NB4 (cell line): ENCODE measurements at regions not wholly inside any gene's neighbourhood (a gene's known extent, or its start where the extent isn't known, plus 50 kb on each side); places are given as distances from the start of the nearest gene placed in this dataset.

Experiments
- DNase-seq: peaks from one replicate; pipeline ENCODE4 v3.0.0; 2010; ENCODE audit warnings: low read depth
- H3K4me3 ChIP-seq: one replicate; pipeline ENCODE4 v1.5.1; 2011; ENCODE audit warnings: mild to moderate bottlenecking, low read depth, low read length, moderate library complexity
- MAX ChIP-seq: IDR thresholded peaks from 2 replicates; pipeline ENCODE4 v1.6.1; 2011; ENCODE audit warnings: low read depth, low read length
- MYC ChIP-seq: IDR thresholded peaks from 2 replicates; pipeline ENCODE4 v1.6.1; 2011; ENCODE audit warnings: low read depth, low read length
- POLR2A ChIP-seq: IDR thresholded peaks from 2 replicates; pipeline ENCODE4 v1.6.1; 2011; ENCODE audit warnings: mild to moderate bottlenecking; ENCODE audit not compliant: insufficient read length; ENCODE audit errors: extremely low read depth
- TF ChIP-seq, protein P1 (sequence below): IDR thresholded peaks from one replicate; pipeline ENCODE4 v1.5.1; 2012; ENCODE audit warnings: low read depth, low read length

DNA sequence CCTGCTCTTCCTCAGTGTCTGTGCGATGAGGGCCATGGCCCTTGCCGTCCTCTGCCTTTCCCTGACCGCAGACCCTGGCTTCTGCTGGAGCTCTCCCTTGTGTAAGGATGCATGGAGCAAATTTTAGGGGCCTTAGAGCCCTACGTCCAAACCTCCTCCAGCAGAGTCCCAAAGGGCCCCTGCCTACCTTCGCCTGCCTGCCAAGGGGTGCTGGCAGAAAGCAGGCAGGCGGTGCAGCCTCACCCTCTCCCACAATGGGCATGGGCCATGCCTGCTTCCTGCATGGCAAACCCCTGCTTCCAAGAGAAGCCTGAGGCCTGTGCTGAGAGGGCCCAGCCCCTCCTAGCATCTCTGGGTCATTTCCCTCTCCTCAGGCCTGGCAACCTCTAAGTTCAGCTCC, 71.3 kb upstream of the FGF3 start:
- no peak overlapping the region for H3K4me3 ChIP-seq
- DNase-seq, result no peak
- TF ChIP-seq MYC (no peak), POLR2A (no peak)

- TF ChIP-seq MAX, result no peak
- TF ChIP-seq MYC, result no peak
- no peak for TF ChIP-seq POLR2A
- no peak for DNase-seq
- H3K4me3 ChIP-seq, result no peak overlapping the region
Observed at GRCh38 chr11:69891421-69892236, 72.4 kb upstream of the FGF3 start.

- TF ChIP-seq, protein P1, sequence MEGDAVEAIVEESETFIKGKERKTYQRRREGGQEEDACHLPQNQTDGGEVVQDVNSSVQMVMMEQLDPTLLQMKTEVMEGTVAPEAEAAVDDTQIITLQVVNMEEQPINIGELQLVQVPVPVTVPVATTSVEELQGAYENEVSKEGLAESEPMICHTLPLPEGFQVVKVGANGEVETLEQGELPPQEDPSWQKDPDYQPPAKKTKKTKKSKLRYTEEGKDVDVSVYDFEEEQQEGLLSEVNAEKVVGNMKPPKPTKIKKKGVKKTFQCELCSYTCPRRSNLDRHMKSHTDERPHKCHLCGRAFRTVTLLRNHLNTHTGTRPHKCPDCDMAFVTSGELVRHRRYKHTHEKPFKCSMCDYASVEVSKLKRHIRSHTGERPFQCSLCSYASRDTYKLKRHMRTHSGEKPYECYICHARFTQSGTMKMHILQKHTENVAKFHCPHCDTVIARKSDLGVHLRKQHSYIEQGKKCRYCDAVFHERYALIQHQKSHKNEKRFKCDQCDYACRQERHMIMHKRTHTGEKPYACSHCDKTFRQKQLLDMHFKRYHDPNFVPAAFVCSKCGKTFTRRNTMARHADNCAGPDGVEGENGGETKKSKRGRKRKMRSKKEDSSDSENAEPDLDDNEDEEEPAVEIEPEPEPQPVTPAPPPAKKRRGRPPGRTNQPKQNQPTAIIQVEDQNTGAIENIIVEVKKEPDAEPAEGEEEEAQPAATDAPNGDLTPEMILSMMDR, result peak; percentile 39
- TF ChIP-seq MAX (no peak), MYC (no peak), POLR2A (no peak)
- no peak overlapping the region for H3K4me3 ChIP-seq
- peak; percentile 50 for DNase-seq
Observed at GRCh38 chr11:69892237-69892985, 73.2 kb upstream of the FGF3 start.

GRCh38 chr11:69892986-69893555, 73.9 kb upstream of the FGF3 start:
- no peak for DNase-seq
- no peak overlapping the region for H3K4me3 ChIP-seq
- no peak for TF ChIP-seq MAX
- no peak for TF ChIP-seq MYC
- TF ChIP-seq, protein P1, result no peak
- TF ChIP-seq POLR2A, result no peak

DNA sequence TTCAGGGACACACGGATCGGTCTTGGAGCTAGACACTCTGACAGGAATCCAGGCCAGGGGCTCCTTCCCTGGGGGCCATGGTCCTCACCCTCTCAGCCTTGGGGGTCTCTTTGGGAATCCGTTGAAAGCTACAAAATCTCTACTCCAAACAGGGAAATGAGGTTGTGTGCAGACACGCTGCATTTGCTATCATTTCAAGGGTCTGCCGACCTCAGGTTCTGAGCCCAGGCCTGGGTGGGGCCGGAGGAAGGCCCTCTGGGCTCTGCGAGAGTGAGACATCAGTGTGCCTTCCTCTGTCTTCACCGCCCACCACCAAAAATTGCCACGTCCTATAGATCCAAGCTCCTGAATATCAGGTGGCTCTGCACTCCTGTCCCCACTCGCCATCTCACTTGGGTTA, 74.4 kb upstream of the FGF3 start:
- TF ChIP-seq MYC, result no peak
- H3K4me3 ChIP-seq, result no peak overlapping the region
- DNase-seq, result no peak

GRCh38 chr11:69894181-69894611, 75.0 kb upstream of the FGF3 start:
- TF ChIP-seq, protein P1, result no peak
- TF ChIP-seq POLR2A (no peak), MYC (no peak), MAX (no peak)
- no peak for DNase-seq
- H3K4me3 ChIP-seq, result no peak overlapping the region

- H3K4me3 ChIP-seq, result no peak overlapping the region
- DNase-seq, result no peak
- TF ChIP-seq POLR2A, result no peak
- TF ChIP-seq MAX, result no peak
- TF ChIP-seq, protein P1, result no peak
- no peak for TF ChIP-seq MYC
Observed at GRCh38 chr11:69894648-69895047, 75.4 kb upstream of the FGF3 start.
